ENCODE measurements at regions not wholly inside any gene's neighbourhood (a gene's known extent, or its start where the extent isn't known, plus 50 kb on each side); places are given as distances from the start of the nearest gene placed in this dataset.

DNA sequence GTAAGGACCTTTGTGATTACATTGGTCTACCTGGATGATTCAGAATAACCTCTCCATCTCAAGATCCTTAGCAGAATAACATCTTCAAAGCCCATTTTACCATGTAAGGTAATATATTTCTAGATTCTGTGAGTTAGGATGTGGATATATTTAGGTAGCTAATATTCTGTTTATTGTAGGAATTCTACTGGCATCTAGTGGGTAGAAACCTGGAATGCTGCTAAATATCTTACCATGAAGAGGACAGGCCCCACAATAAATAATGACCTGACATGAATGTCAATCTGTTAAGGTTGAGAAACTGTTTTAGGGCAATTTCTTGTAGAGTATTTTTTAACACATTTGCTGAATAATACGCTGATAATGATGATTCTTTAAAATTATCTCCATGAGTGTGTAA is 426.8 kb downstream of the MAN2A1 start:
- TF ChIP-seq, protein P1, sequence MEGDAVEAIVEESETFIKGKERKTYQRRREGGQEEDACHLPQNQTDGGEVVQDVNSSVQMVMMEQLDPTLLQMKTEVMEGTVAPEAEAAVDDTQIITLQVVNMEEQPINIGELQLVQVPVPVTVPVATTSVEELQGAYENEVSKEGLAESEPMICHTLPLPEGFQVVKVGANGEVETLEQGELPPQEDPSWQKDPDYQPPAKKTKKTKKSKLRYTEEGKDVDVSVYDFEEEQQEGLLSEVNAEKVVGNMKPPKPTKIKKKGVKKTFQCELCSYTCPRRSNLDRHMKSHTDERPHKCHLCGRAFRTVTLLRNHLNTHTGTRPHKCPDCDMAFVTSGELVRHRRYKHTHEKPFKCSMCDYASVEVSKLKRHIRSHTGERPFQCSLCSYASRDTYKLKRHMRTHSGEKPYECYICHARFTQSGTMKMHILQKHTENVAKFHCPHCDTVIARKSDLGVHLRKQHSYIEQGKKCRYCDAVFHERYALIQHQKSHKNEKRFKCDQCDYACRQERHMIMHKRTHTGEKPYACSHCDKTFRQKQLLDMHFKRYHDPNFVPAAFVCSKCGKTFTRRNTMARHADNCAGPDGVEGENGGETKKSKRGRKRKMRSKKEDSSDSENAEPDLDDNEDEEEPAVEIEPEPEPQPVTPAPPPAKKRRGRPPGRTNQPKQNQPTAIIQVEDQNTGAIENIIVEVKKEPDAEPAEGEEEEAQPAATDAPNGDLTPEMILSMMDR (IDR thresholded peaks at IDR 0.05) = peak in 3 of 4 donors; percentile 10 to 18 (median 17)
- TF ChIP-seq POLR2A (IDR thresholded peaks at IDR 0.05) = no peak
- 67% methylated on average over 1 of the region's 1 CpG for WGBS (ENCODE audit: insufficient coverage, low coverage, low lambda C conversion rate, missing lambda C conversion rate)
- Histone ChIP-seq H3K36me3 (no peaks in the 10 kb centered on the region), H3K27ac (no peak overlapping the region), H3K27me3 (no peaks in the 10 kb centered on the region), H3K4me3 (no peak overlapping the region), H3K9me3 (no peaks in the 10 kb centered on the region), H3K4me1 (no peaks in the 10 kb centered on the region)
- intact Hi-C loops (cut with DNase I) = no loop called here
- DNase-seq = no peak
- ATAC-seq = peak in 1 of 4 donors; percentile 53

DNA sequence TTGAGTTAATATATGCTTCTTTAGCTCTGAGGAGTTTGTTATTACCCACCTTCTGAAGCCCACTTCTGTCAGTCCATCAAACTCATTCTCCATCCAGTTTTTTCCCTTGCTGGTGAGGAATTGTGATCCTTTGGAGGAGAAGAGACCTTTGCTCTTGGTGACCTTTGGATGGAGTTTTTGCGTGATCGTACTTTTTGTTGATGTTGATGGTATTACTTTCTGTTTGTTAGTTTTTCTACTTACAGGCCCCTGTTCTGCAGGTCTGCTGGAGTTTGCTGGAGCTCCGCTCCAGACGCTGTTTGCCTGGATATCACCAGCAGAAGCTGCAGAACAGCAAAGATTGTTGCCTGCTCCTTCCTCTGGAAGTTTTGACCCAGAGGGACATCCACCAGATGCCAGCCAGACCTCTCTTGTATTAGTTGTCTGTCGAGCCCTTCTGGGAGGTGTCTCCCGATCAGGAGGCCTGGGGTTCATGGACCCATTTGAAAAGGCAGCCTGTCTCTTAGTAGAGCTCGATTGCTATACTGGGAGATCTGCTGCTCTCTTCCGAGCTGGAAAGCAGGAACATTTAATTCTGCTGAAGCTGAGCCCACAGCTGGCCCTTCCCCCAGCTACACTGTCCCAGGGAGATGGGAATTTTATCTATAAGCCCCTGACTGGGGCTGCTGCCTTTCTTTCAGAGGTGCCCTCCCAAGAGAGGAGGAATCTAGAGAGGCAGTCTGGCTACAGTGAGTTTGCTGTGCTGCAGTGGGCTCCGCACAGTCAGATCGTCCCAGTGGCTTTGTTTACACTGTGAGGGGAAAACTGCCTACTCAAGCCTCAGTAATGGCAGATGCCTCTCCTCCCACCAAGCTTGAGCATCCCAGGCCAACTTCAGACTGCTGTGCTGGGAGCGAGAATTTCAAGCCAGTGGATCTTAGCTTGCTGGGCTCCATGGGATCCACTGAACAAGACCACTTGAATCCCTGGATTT is 445.5 kb downstream of the MAN2A1 start:
- Histone ChIP-seq H3K9me3 (no peaks in the 10 kb centered on the region), H3K4me1 (no peaks in the 10 kb centered on the region), H3K27ac (peak overlapping the region in 1 of 3 donors; percentile 46), H3K36me3 (no peaks in the 10 kb centered on the region), H3K4me3 (no peak overlapping the region), H3K27me3 (no peaks in the 10 kb centered on the region)
- intact Hi-C loops (cut with DNase I) = no loop called here
- DNase-seq (no peak), ATAC-seq (peak; percentile 66 to 79 (median 72))
- TF ChIP-seq, protein P1 (IDR thresholded peaks at IDR 0.05) = no peak
- no peak for TF ChIP-seq POLR2A (IDR thresholded peaks at IDR 0.05)
- WGBS (ENCODE audit: insufficient coverage, low coverage, low lambda C conversion rate, missing lambda C conversion rate) = 54% methylated on average over 7 of the region's 11 CpGs

DNA sequence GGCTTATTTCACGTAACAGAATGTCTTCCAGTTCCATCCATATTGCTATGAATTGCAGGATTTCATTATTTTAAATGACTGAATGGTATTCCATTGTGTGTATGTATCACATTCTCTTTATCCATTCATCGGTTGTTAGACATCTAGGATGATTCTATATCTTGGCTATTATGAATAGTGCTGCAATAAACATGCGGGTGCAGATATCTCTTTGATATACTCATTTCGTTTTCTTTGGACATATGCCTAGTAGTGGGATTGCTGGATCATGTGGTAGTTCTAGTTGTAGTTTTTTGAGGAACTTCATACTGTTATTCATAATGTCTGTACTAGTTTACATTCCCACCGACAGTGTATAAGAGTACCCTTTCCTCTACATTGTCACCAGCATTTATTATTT is 460.5 kb downstream of the MAN2A1 start:
- H3K27me3 ChIP-seq = no peaks in the 10 kb centered on the region
- intact Hi-C loops (cut with DNase I) = no loop called here
- no peak overlapping the region for H3K27ac ChIP-seq
- H3K9me3 ChIP-seq = no peaks in the 10 kb centered on the region
- H3K36me3 ChIP-seq = no peaks in the 10 kb centered on the region
- H3K4me3 ChIP-seq = no peak overlapping the region
- TF ChIP-seq, protein P1 (IDR thresholded peaks at IDR 0.05) = no peak
- no peak for TF ChIP-seq POLR2A (IDR thresholded peaks at IDR 0.05)
- no peak for DNase-seq
- no peak for ATAC-seq
- H3K4me1 ChIP-seq = no peaks in the 10 kb centered on the region
- WGBS (ENCODE audit: insufficient coverage, low coverage, low lambda C conversion rate, missing lambda C conversion rate) = 58% methylated on average over 5 of the region's 5 CpGs

DNA sequence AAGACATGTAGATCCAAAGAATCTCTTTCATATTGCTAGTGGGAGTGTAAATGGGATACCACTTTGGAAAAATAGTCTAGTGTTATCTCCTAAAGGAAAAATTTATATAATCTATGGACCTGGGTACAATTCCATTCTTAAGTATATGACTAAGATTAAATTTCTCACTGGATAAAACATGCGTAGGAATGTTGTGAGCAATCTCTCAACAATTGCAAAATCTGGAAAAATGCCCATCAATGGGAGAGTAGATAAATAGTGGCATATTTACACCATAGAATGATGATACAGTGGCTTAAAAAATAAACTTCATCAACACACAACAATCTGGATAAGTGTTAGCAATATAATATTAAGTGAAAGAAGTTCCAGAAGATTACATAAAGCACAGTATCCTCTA is 469.5 kb downstream of the MAN2A1 start:
- no peak overlapping the region for H3K27ac ChIP-seq
- H3K4me3 ChIP-seq = no peak overlapping the region
- no peaks in the 10 kb centered on the region for H3K27me3 ChIP-seq
- no peaks in the 10 kb centered on the region for H3K4me1 ChIP-seq
- no peaks in the 10 kb centered on the region for H3K9me3 ChIP-seq
- intact Hi-C loops (cut with DNase I) = no loop called here
- TF ChIP-seq POLR2A (IDR thresholded peaks at IDR 0.05) = no peak
- TF ChIP-seq, protein P1 (IDR thresholded peaks at IDR 0.05) = no peak
- ATAC-seq (no peak), DNase-seq (no peak)
- 85% methylated on average over 1 of the region's 1 CpG for WGBS (ENCODE audit: insufficient coverage, low coverage, low lambda C conversion rate, missing lambda C conversion rate)
- H3K36me3 ChIP-seq = no peaks in the 10 kb centered on the region
